OCI-LY1 (cell line): ENCODE measurements at regions not wholly inside any gene's neighbourhood (a gene's known extent, or its start where the extent isn't known, plus 50 kb on each side); places are given as distances from the start of the nearest gene placed in this dataset.

ENCODE experiments used
- H2AFZ ChIP-seq: fragments of 200-600 bp; sonication (generic), shearing (Covaris generic); 2 replicates; pipeline ENCODE4 v1.6.0; 2014; ENCODE audit warnings: antibody characterized with exemption, mild to moderate bottlenecking, low read length
- H3F3A ChIP-seq: fragments of 200-600 bp; sonication (generic), shearing (Covaris generic); 2 replicates; pipeline ENCODE4 v1.6.0; 2014; ENCODE audit warnings: mild to moderate bottlenecking, antibody characterized with exemption, low read length, moderate library complexity; ENCODE audit not compliant: insufficient read depth
- H3K27ac ChIP-seq: fragments of 200-600 bp; sonication (generic); 2 replicates; pipeline ENCODE4 v1.5.1; 2014; ENCODE audit warnings: low read length, mixed run types, mild to moderate bottlenecking, low read depth; ENCODE audit not compliant: poor library complexity, severe bottlenecking
- H3K27me3 ChIP-seq: fragments of 200-600 bp; sonication (generic); 2 replicates; pipeline ENCODE4 v1.6.0; 2014; ENCODE audit warnings: antibody characterized with exemption, mild to moderate bottlenecking, low read length, moderate library complexity; ENCODE audit not compliant: insufficient read depth
- H3K36me3 ChIP-seq: fragments of 200-600 bp; sonication (generic); 2 replicates; pipeline ENCODE4 v1.6.1; 2014; ENCODE audit warnings: mild to moderate bottlenecking, antibody characterized with exemption, low read length, moderate library complexity, mixed read lengths; ENCODE audit not compliant: insufficient read depth
- H3K4me1 ChIP-seq: fragments of 200-600 bp; sonication (generic); 2 replicates; pipeline ENCODE4 v1.5.1; 2014; ENCODE audit warnings: mild to moderate bottlenecking, low read length, moderate library complexity; ENCODE audit not compliant: insufficient read depth, severe bottlenecking
- H3K4me2 ChIP-seq: fragments of 200-600 bp; sonication (generic), shearing (Covaris generic); 2 replicates; pipeline ENCODE4 v1.6.1; 2014; ENCODE audit warnings: low read length
- H3K4me3 ChIP-seq: fragments of 200-600 bp; sonication (generic); 2 replicates; pipeline ENCODE4 v1.5.1; 2014; ENCODE audit warnings: low read length, low read depth, mild to moderate bottlenecking, mixed read lengths; ENCODE audit not compliant: poor library complexity, severe bottlenecking
- H3K79me2 ChIP-seq: fragments of 200-600 bp; shearing (Covaris generic); 2 replicates; pipeline ENCODE4 v1.6.1; 2016; ENCODE audit warnings: mixed run types, low read length, mixed read lengths; ENCODE audit not compliant: insufficient read depth
- H3K9ac ChIP-seq: fragments of 200-600 bp; sonication (generic), shearing (Covaris generic); 2 replicates; pipeline ENCODE4 v1.6.1; 2014; ENCODE audit warnings: mild to moderate bottlenecking, low read length, mixed read lengths
- H3K9me2 ChIP-seq: fragments of 200-600 bp; sonication (generic), shearing (Covaris generic); 2 replicates; pipeline ENCODE4 v1.6.1; 2014; ENCODE audit warnings: low read depth, mild to moderate bottlenecking, low read length, mixed read lengths
- H3K9me3 ChIP-seq: fragments of 200-600 bp; shearing (Covaris generic); 2 replicates; pipeline ENCODE4 v1.6.1; 2014; ENCODE audit warnings: low read length, mixed read lengths
- H4K20me1 ChIP-seq: fragments of 200-600 bp; sonication (generic), shearing (Covaris generic); 2 replicates; pipeline ENCODE4 v1.6.0; 2016; ENCODE audit warnings: mild to moderate bottlenecking, low read length; ENCODE audit not compliant: insufficient read depth
- EZH2 ChIP-seq: fragments of 200-600 bp; sonication (generic), shearing (Covaris generic); IDR thresholded peaks from 2 replicates; pipeline ENCODE4 v1.8.0; 2017; ENCODE audit warnings: borderline replicate concordance, mixed run types, mild to moderate bottlenecking, antibody characterized with exemption, low read length, moderate library complexity, mixed read lengths
- TF ChIP-seq, protein P1 (sequence below): fragments of 200-600 bp; sonication (generic), shearing (Covaris generic); IDR thresholded peaks from 2 replicates; pipeline ENCODE4 v1.5.1; 2017; ENCODE audit warnings: mild to moderate bottlenecking, antibody characterized with exemption, low read length, moderate library complexity, mixed read lengths

DNA sequence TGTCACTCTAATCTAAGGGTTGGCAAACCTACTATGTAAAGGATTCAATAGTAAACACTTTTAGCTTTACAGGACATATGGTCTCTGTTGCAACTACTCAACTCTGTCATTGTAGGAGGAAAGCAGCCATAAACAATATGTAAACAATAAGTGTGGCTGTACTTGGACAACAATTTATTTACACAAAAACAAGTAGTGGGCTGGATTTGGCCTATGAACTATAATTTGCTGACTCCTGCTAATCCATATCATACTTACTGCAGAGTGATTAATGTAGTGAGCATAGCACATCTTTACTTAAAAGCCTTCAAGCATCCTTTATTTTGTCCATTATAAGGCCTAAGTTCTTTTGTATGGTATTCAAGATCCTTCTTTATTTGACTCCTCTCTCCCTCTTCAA is 441.9 kb downstream of the ZIC1 start:
- H3K4me2 ChIP-seq: no peak overlapping the region
- no peaks in the 10 kb centered on the region for H4K20me1 ChIP-seq
- H3K27me3 ChIP-seq: no peaks in the 10 kb centered on the region
- no peak overlapping the region for H3K27ac ChIP-seq
- no peaks in the 10 kb centered on the region for H3K4me1 ChIP-seq
- TF ChIP-seq, protein P1, sequence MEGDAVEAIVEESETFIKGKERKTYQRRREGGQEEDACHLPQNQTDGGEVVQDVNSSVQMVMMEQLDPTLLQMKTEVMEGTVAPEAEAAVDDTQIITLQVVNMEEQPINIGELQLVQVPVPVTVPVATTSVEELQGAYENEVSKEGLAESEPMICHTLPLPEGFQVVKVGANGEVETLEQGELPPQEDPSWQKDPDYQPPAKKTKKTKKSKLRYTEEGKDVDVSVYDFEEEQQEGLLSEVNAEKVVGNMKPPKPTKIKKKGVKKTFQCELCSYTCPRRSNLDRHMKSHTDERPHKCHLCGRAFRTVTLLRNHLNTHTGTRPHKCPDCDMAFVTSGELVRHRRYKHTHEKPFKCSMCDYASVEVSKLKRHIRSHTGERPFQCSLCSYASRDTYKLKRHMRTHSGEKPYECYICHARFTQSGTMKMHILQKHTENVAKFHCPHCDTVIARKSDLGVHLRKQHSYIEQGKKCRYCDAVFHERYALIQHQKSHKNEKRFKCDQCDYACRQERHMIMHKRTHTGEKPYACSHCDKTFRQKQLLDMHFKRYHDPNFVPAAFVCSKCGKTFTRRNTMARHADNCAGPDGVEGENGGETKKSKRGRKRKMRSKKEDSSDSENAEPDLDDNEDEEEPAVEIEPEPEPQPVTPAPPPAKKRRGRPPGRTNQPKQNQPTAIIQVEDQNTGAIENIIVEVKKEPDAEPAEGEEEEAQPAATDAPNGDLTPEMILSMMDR: no peak
- TF ChIP-seq EZH2: no peak
- H2AFZ ChIP-seq: no peak overlapping the region
- H3K36me3 ChIP-seq: no peaks in the 10 kb centered on the region
- no peaks in the 10 kb centered on the region for H3F3A ChIP-seq
- H3K79me2 ChIP-seq: no peaks in the 10 kb centered on the region
- H3K9ac ChIP-seq: no peak overlapping the region
- H3K4me3 ChIP-seq: no peak overlapping the region
- H3K9me2 ChIP-seq: no peaks in the 10 kb centered on the region
- H3K9me3 ChIP-seq: no peaks in the 10 kb centered on the region

DNA sequence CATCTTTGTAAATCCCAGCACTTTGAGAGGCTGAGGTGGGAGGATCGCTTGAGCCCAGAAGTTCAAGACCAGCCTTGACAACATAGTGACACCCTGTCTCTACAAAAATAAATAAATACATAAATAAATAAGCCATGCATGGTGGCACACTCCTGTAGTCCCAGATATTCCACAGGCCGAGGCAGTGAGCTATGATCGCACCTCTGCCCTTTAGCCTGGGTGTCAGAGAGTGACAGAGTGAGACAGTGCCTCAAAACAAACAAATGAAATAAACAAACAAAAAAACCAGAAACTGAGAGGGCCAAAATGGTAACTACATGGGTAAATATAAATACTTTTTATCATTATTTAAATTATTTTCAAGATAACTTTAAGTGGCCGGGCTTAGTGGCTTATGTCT is 445.4 kb downstream of the ZIC1 start:
- Histone ChIP-seq H3K4me2 (no peak overlapping the region), H3F3A (no peaks in the 10 kb centered on the region), H3K4me1 (no peaks in the 10 kb centered on the region), H3K9ac (no peak overlapping the region), H3K27me3 (no peaks in the 10 kb centered on the region), H3K36me3 (no peaks in the 10 kb centered on the region), H3K27ac (no peak overlapping the region), H3K9me3 (no peaks in the 10 kb centered on the region), H2AFZ (no peak overlapping the region), H3K9me2 (no peaks in the 10 kb centered on the region), H3K79me2 (no peaks in the 10 kb centered on the region), H4K20me1 (no peaks in the 10 kb centered on the region), H3K4me3 (no peak overlapping the region)
- TF ChIP-seq, protein P1: no peak
- no peak for TF ChIP-seq EZH2

DNA sequence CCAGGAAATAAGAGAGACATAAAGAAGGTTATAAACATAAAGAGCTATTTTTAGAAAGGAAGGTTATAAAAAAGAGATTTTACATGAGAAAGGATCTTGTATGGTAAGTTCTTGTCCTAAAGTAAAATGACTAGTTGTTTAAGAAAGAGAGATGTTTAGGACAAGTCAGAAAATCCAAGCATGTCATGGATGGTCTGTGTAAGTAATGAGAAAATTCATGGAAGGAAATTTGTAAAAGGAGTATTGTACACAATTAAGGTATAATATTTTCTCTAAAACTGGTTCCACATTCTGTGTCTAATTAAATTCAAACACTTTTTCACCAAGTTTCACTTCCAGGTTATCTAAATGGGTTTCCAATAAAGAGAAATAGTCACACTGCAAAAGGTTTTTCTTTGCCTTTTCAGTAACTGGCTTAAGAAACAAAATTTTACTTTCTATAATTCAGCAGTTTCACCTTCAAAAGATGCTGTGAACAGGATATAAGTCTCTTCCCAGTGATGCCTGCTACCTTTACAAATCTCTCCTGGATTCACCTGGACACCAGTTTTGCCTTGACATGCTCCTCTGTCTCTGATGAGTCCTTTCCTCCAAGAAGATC is 455.7 kb downstream of the ZIC1 start:
- Histone ChIP-seq H3K9me3 (peaks cover 15% of the 10 kb centered on the region; the same call in 1 of the 2 replicates), H3K4me1 (no peaks in the 10 kb centered on the region), H3K27ac (no peak overlapping the region), H2AFZ (no peak overlapping the region), H3K79me2 (no peaks in the 10 kb centered on the region), H3K27me3 (no peaks in the 10 kb centered on the region), H3F3A (no peaks in the 10 kb centered on the region), H3K4me2 (no peak overlapping the region), H3K4me3 (no peak overlapping the region), H3K9ac (no peak overlapping the region), H3K36me3 (no peaks in the 10 kb centered on the region), H3K9me2 (no peaks in the 10 kb centered on the region), H4K20me1 (no peaks in the 10 kb centered on the region)
- TF ChIP-seq EZH2: no peak
- TF ChIP-seq, protein P1: no peak
